GM19438 (cell line): ENCODE measurements at regions not wholly inside any gene's neighbourhood (a gene's known extent, or its start where the extent isn't known, plus 50 kb on each side); places are given as distances from the start of the nearest gene placed in this dataset.
"Not testable (repeated sequence)": the region's sequence is repeated elsewhere in the genome, so short reads cannot be mapped to it uniquely, and the experiment has no call there.

ENCODE experiments used
- ATAC-seq: cut with Tn5 transposase; IDR thresholded peaks from one replicate; pipeline ENCODE4 v1.9.1; 2021; ENCODE audit warnings: low read depth; ENCODE audit not compliant: unreplicated experiment

GRCh38 chr22:22296047-22296446 lies 51.5 kb downstream of the VPREB1 start:
- not testable (repeated sequence) for ATAC-seq

GRCh38 chr22:22297159-22297793 lies 52.7 kb downstream of the VPREB1 start:
- ATAC-seq, result not testable (repeated sequence)

GRCh38 chr22:22297794-22298653 lies 53.4 kb downstream of the VPREB1 start:
- not testable (repeated sequence) for ATAC-seq

GRCh38 chr22:22298654-22299009 lies 54.0 kb downstream of the VPREB1 start:
- not testable (repeated sequence) for ATAC-seq

GRCh38 chr22:22300511-22300910 lies 55.9 kb downstream of the VPREB1 start:
- ATAC-seq, result not testable (repeated sequence)

- ATAC-seq, result not testable (repeated sequence)
These were observed 56.4 kb downstream of the VPREB1 start for GRCh38 chr22:22300946-22301345.

- ATAC-seq, result no peak
These were observed 72.0 kb downstream of the VPREB1 start for GRCh38 chr22:22316589-22316988.

GRCh38 chr22:22318723-22319465 lies 74.3 kb downstream of the VPREB1 start:
- ATAC-seq, result no peak

- ATAC-seq, result not testable (repeated sequence)
These were observed 77.4 kb downstream of the VPREB1 start for GRCh38 chr22:22321743-22322611.

GRCh38 chr22:22322792-22323191 lies 78.2 kb downstream of the VPREB1 start:
- ATAC-seq, result no peak

- ATAC-seq, result no peak
These were observed 83.1 kb downstream of the VPREB1 start for GRCh38 chr22:22327723-22328122.

- no peak for ATAC-seq
These were observed 85.2 kb downstream of the VPREB1 start for GRCh38 chr22:22329792-22330191.

GRCh38 chr22:22335640-22336039 lies 91.1 kb downstream of the VPREB1 start:
- not testable (repeated sequence) for ATAC-seq

GRCh38 chr22:22336333-22336732 lies 91.7 kb downstream of the VPREB1 start:
- ATAC-seq, result not testable (repeated sequence)

GRCh38 chr22:22338778-22339177 lies 94.2 kb downstream of the VPREB1 start:
- not testable (repeated sequence) for ATAC-seq

- ATAC-seq, result no peak
These were observed 97.2 kb downstream of the VPREB1 start for GRCh38 chr22:22341736-22342135.

GRCh38 chr22:22342697-22343580 lies 98.4 kb downstream of the VPREB1 start:
- ATAC-seq, result no peak

- no peak for ATAC-seq
These were observed 99.2 kb downstream of the VPREB1 start for GRCh38 chr22:22343581-22344296.

GRCh38 chr22:22344430-22344829 lies 99.8 kb downstream of the VPREB1 start:
- ATAC-seq, result no peak
